HUES64 (cell line): ENCODE measurements at regions not wholly inside any gene's neighbourhood (a gene's known extent, or its start where the extent isn't known, plus 50 kb on each side); places are given as distances from the start of the nearest gene placed in this dataset.

Source experiments
- H3K27ac ChIP-seq: 2 replicates; pipeline ENCODE4 v1.7.0; 2013; ENCODE audit warnings: low read depth, low read length, inconsistent platforms
- H3K27me3 ChIP-seq: 2 replicates; pipeline ENCODE4 v1.6.1; 2013; ENCODE audit warnings: mild to moderate bottlenecking, low read length; ENCODE audit not compliant: insufficient read depth
- H3K36me3 ChIP-seq: 2 replicates; pipeline ENCODE4 v1.6.1; 2013; ENCODE audit warnings: mild to moderate bottlenecking, low read length; ENCODE audit not compliant: insufficient read depth
- H3K4me1 ChIP-seq: 2 replicates; pipeline ENCODE4 v1.6.1; 2013; ENCODE audit warnings: mild to moderate bottlenecking, low read length, moderate library complexity; ENCODE audit not compliant: insufficient read depth
- H3K4me3 ChIP-seq: 2 replicates; pipeline ENCODE4 v1.5.1; 2013; ENCODE audit warnings: mild to moderate bottlenecking, low read length, moderate library complexity
- H3K9ac ChIP-seq: 2 replicates; pipeline ENCODE4 v1.6.1; 2013; ENCODE audit warnings: mild to moderate bottlenecking, low read depth, low read length
- H3K9me3 ChIP-seq: 2 replicates; pipeline ENCODE4 v1.6.1; 2013; ENCODE audit warnings: low read depth, low read length; ENCODE audit not compliant: insufficient read depth
- WGBS: fragments of 150-250, 120-280 bp; methylation state at CpG from one replicate; pipeline ENCODE4 v1.1.7; 2013; ENCODE audit warnings: missing lambda C conversion rate; 5-methylcytosine and 5-hydroxymethylcytosine counted together

DNA sequence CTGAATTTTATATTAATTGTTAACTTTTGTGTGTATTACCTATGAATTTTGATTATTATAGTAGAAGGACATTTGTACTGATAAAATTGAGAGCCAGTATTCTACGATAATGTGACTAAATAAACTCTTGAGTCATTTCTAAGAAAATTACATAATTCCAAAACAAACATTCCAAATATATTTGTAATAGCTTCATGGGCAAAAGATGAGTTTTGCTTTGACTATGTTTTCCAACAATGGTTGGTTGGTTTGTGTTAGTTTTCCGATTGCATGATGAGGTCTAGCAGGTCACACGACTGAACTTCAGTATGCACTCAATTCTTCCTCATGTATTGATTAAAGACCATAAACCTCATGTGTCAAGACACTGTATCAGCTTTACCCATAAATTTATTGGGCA is 71.7 kb upstream of the WDR75 start:
- Histone ChIP-seq H3K9ac (no peak overlapping the region), H3K9me3 (no peaks in the 10 kb centered on the region), H3K27ac (no peak overlapping the region), H3K4me1 (no peaks in the 10 kb centered on the region), H3K36me3 (no peaks in the 10 kb centered on the region), H3K4me3 (no peak overlapping the region), H3K27me3 (no peaks in the 10 kb centered on the region)
- WGBS, result 86% methylated on average over 1 of the region's 3 CpGs

DNA sequence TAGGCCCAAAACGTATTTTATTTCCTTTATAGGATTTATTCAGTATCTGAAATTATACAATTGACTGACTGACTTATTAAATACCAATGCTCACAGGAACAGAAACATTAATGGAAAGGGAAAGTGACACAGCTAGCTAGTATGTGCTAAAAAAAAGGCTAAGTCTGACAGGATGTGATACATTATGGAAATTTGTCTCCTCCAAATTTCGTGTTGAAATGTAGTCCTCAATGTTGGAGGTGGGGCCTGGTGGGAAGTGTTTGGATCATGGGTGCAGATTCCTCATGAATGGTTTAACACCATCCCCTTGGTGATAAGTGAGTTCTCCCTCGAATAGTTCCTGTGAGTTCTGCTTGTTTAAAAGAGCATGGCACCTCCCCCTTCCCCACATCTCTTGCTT is 70.6 kb upstream of the WDR75 start:
- no peaks in the 10 kb centered on the region for H3K27me3 ChIP-seq
- H3K9ac ChIP-seq, result no peak overlapping the region
- H3K27ac ChIP-seq, result no peak overlapping the region
- no peaks in the 10 kb centered on the region for H3K4me1 ChIP-seq
- H3K36me3 ChIP-seq, result no peaks in the 10 kb centered on the region
- no peak overlapping the region for H3K4me3 ChIP-seq
- WGBS, result 80% methylated on average over 3 of the region's 3 CpGs
- H3K9me3 ChIP-seq, result no peaks in the 10 kb centered on the region

DNA sequence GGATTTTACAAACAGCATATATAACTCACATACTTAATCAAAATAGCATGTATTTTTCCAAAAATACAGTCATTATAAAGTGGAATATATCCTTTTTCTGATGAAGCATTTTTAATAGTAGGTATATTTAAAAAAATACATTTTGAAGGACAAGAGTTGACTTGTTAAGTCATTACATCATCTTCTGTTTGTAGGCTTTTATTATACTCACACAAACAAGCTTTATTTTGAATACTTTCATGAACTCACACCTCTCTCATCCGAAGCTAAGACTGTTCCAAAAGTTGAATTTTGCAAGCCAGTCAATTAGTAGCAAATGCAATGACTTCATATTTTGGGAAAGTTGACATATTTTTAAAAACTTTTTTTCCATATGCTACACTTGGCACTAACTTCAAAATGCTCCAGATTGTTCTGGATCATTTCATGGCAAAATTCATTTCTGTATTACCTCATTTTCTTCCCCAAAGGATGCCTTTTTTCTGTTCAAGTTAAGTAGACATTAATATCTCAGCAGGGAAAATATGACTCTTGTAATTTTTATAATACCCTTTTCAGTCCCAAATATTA is 68.5 kb upstream of the WDR75 start:
- Histone ChIP-seq H3K36me3 (no peaks in the 10 kb centered on the region), H3K9ac (no peak overlapping the region), H3K4me1 (no peaks in the 10 kb centered on the region), H3K9me3 (no peaks in the 10 kb centered on the region), H3K27ac (no peak overlapping the region), H3K27me3 (no peaks in the 10 kb centered on the region), H3K4me3 (no peak overlapping the region)
- 91% methylated on average over 1 of the region's 1 CpG for WGBS

DNA sequence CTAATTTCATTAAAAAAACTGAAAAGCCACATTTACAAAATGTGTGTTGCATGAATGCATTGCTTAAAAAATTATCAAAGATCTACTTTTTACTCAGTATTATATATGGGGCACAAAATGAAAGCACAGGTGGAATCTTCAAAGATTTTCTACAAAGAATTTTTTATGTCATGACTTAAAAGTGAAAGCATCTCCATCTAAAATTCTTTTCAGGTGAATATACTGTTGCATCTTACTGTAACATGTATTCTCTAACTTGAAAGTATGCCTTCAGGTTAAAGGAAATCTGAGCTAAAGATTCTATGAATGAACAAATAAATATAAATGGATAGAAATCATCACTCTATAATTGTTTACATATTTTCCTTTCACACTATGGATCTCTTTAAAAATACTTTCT is 66.8 kb upstream of the WDR75 start:
- no peak overlapping the region for H3K4me3 ChIP-seq
- H3K36me3 ChIP-seq, result no peaks in the 10 kb centered on the region
- H3K9ac ChIP-seq, result no peak overlapping the region
- no peaks in the 10 kb centered on the region for H3K9me3 ChIP-seq
- peaks cover 9% of the 10 kb centered on the region for H3K4me1 ChIP-seq
- no peaks in the 10 kb centered on the region for H3K27me3 ChIP-seq
- H3K27ac ChIP-seq, result no peak overlapping the region

DNA sequence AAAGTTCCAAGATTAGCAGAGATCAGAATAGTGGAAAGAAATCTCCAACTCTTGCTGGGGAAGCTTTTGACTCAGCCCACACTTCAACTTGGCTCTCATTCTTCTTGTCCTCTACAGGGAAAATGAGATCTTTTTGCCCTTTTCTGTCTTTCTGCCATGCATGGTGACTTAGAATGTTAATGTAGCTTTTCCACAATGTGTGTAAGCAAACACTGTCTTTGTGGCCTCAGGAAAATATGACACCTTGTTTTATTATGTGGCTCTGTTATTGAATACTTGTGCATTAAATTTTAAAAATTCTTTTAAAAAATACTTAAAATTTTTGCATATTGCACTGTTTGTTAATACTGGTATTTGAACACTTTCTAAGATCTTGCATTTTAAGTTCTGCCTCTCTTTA is 65.4 kb upstream of the WDR75 start:
- Histone ChIP-seq H3K9ac (no peak overlapping the region), H3K36me3 (no peaks in the 10 kb centered on the region), H3K27me3 (no peaks in the 10 kb centered on the region), H3K4me3 (no peak overlapping the region), H3K4me1 (peaks cover 22% of the 10 kb centered on the region), H3K27ac (no peak overlapping the region), H3K9me3 (no peaks in the 10 kb centered on the region)

DNA sequence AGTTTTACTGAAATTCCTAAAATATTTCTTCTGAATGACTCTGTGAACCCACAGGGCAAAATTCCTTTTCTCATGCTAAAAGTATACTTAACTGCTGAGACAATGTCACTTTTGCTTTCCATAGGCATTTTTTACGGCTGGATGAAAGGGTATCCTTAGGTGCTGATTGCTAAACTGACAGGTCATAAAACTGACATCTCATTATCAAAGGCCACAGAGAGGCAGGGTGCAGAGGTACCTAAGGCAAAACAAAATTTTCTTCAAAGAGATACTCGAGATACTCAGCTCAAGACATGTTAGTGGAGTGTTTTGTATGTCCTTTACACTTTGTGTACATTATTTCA is 62.0 kb upstream of the WDR75 start:
- no peak overlapping the region for H3K9ac ChIP-seq
- H3K27me3 ChIP-seq, result no peaks in the 10 kb centered on the region
- H3K27ac ChIP-seq, result peak overlapping the region; percentile 64
- H3K4me1 ChIP-seq, result peaks cover 25% of the 10 kb centered on the region
- H3K36me3 ChIP-seq, result no peaks in the 10 kb centered on the region
- 38% methylated on average over 1 of the region's 2 CpGs for WGBS
- no peaks in the 10 kb centered on the region for H3K9me3 ChIP-seq
- H3K4me3 ChIP-seq, result no peak overlapping the region

DNA sequence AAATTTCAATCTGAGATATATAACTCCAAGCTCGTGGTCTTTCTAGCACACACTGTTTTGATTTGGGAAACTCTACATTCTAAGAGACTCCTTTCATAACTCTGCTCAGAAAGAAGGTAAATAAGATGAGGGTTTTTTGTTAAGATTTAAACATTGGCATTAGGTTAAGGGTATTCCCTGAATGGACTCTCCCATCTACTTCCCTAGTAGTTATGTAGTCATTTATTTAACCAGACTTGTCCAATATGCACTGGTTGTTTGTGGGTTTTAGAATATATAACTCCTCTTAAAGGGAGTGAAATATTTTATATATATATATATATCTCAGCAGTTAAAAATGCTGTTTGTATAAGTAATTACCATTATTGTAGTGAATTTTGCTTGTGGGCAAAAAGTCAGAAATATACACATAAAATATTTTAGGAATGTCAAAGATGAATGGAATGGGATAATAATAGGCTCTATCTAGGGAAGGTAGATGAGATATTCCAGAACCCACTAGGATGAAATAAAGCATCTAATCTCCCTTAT is 61.5 kb upstream of the WDR75 start:
- H3K9ac ChIP-seq, result no peak overlapping the region
- H3K4me1 ChIP-seq, result peaks cover 25% of the 10 kb centered on the region
- H3K9me3 ChIP-seq, result no peaks in the 10 kb centered on the region
- WGBS, result 80% methylated on average over 1 of the region's 1 CpG
- H3K27me3 ChIP-seq, result no peaks in the 10 kb centered on the region
- H3K36me3 ChIP-seq, result no peaks in the 10 kb centered on the region
- H3K27ac ChIP-seq, result peak overlapping the region; percentile 64
- no peak overlapping the region for H3K4me3 ChIP-seq

DNA sequence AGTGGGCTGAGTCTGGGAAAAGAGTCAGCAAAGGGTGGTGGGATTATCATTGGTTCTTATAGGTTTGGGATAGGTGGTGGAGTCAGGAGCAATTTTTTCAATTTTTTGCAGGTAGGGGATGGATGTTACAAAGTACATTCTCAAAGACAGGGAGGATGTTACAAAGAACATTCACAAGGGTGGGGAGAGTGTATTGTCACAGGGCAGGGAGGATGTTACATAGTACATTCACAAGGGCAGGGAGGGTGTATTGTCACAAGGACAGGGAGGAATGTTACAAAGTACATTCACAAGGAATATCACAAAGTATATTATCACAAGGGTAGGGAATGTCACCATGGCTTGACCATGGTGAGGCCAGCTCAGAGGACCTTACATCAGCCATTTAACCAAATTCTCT is 58.6 kb upstream of the WDR75 start:
- Histone ChIP-seq H3K9ac (no peak overlapping the region), H3K27me3 (no peaks in the 10 kb centered on the region)

DNA sequence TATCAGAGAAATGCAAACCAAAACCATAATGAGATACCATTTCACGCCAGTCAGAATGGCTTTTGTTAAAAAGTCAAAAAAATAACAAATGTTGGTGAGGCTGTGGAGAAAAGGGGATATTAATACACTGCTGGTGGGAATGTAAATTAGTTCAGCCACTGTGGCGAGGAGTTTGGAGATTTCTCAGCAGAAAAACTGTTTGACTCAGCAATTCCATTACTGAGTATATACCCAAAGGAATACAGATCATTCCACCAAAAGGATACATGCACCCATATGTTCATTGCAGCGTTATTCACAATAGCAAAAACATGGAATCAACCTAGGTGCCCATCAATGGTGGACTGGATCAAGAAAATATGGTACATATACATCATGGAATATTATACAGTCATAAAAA is 54.5 kb upstream of the WDR75 start:
- no peaks in the 10 kb centered on the region for H3K9me3 ChIP-seq
- 83% methylated on average over 3 of the region's 3 CpGs for WGBS
- no peak overlapping the region for H3K4me3 ChIP-seq
- H3K27me3 ChIP-seq, result no peaks in the 10 kb centered on the region
- no peaks in the 10 kb centered on the region for H3K36me3 ChIP-seq
- no peaks in the 10 kb centered on the region for H3K4me1 ChIP-seq
- H3K27ac ChIP-seq, result no peak overlapping the region
- H3K9ac ChIP-seq, result no peak overlapping the region

More for the DNA sequence above, 58.6 kb upstream of the WDR75 start:
- Histone ChIP-seq H3K36me3 (no peaks in the 10 kb centered on the region), H3K27ac (no peak overlapping the region), H3K4me1 (peaks cover 25% of the 10 kb centered on the region), H3K4me3 (no peak overlapping the region), H3K9me3 (no peaks in the 10 kb centered on the region)

DNA sequence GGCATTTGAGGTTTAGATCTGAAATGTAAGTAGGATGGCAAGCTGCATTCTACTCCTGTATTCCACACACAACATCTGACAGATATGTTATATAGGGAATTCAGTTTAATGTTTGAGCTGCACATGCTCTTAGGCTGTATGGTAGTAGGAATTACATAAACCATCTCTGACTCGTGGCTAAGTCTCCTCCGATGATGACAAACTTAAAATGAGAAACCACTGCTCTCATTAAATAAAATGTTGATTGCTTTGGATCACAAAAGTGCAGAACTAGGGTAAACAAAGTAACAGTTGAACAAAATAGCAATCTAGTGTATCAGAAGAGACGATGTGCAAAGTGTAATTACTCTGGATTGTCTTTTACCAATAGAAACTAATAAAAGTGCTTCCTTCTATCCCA is 50.1 kb upstream of the WDR75 start:
- Histone ChIP-seq H3K9me3 (no peaks in the 10 kb centered on the region), H3K27ac (no peak overlapping the region), H3K36me3 (no peaks in the 10 kb centered on the region), H3K9ac (no peak overlapping the region), H3K4me1 (no peaks in the 10 kb centered on the region), H3K4me3 (no peak overlapping the region), H3K27me3 (no peaks in the 10 kb centered on the region)
- 85% methylated on average over 3 of the region's 3 CpGs for WGBS
